HEK293T (cell line): ENCODE measurements at regions not wholly inside any gene's neighbourhood (a gene's known extent, or its start where the extent isn't known, plus 50 kb on each side); places are given as distances from the start of the nearest gene placed in this dataset.

Experiments
- CTCF ChIA-PET: fragments of 350-600 bp; formaldehyde crosslinking; extraction: SDS; loops from one replicate; lab custom pipeline; 2021; ENCODE audit warnings: antibody characterized with exemption, inconsistent platforms; lab: Yijun Ruan, JAX
- POLR2A ChIA-PET: fragments of 350-600 bp; formaldehyde crosslinking; extraction: SDS; loops from one replicate; lab custom pipeline; 2020; ENCODE audit warnings: antibody characterized with exemption, inconsistent platforms; lab: Yijun Ruan, JAX
- DNase-seq: peaks from one replicate; pipeline ENCODE4 v3.0.0; 2012; ENCODE audit warnings: mixed read lengths; ENCODE audit errors: extremely low spot score
- ARNT ChIP-seq: fragments of 450-650 bp; IDR thresholded peaks from 2 replicates; pipeline ENCODE4 v1.6.1; 2017; ENCODE audit warnings: mild to moderate bottlenecking
- BHLHE40 ChIP-seq: fragments of 450-650 bp; IDR thresholded peaks from 2 replicates; pipeline ENCODE4 v1.6.1; 2016; ENCODE audit warnings: mild to moderate bottlenecking, moderate library complexity, borderline replicate concordance
- CTBP1 ChIP-seq: fragments of 450-650 bp; IDR thresholded peaks from 2 replicates; pipeline ENCODE4 v1.6.1; 2016; ENCODE audit warnings: borderline replicate concordance
- ELF4 ChIP-seq: fragments of 450-650 bp; IDR thresholded peaks from 2 replicates; pipeline ENCODE4 v1.6.1; 2017; ENCODE audit warnings: antibody characterized with exemption
- FOXA1 ChIP-seq: fragments of 450-650 bp; IDR thresholded peaks from 2 replicates; pipeline ENCODE4 v1.6.1; 2016; ENCODE audit warnings: mild to moderate bottlenecking
- FOXK2 ChIP-seq: fragments of 450-650 bp; IDR thresholded peaks from 2 replicates; pipeline ENCODE4 v1.6.1; 2016; ENCODE audit warnings: mild to moderate bottlenecking
- FOXM1 ChIP-seq: fragments of 450-650 bp; IDR thresholded peaks from 2 replicates; pipeline ENCODE4 v1.6.1; 2017; ENCODE audit warnings: mild to moderate bottlenecking, borderline replicate concordance
- HDGF ChIP-seq: fragments of 450-650 bp; IDR thresholded peaks from 2 replicates; pipeline ENCODE4 v1.6.1; 2017; ENCODE audit warnings: antibody characterized with exemption, borderline replicate concordance
- L3MBTL2 ChIP-seq: fragments of 450-650 bp; conservative IDR thresholded peaks from 2 replicates; pipeline ENCODE4 v1.6.1; 2016; ENCODE audit warnings: mild to moderate bottlenecking
- LEF1 ChIP-seq: fragments of 450-650 bp; IDR thresholded peaks from 2 replicates; pipeline ENCODE4 v1.6.1; 2017; ENCODE audit warnings: mild to moderate bottlenecking, borderline replicate concordance
- NFRKB ChIP-seq: fragments of 450-650 bp; IDR thresholded peaks from 2 replicates; pipeline ENCODE4 v1.6.1; 2016; ENCODE audit warnings: mild to moderate bottlenecking, moderate library complexity
- PKNOX1 ChIP-seq: fragments of 450-650 bp; IDR thresholded peaks from 2 replicates; pipeline ENCODE4 v1.6.1; 2016
- SP1 ChIP-seq: fragments of 450-650 bp; IDR thresholded peaks from 2 replicates; pipeline ENCODE4 v1.6.1; 2017
- SUZ12 ChIP-seq: fragments of 450-650 bp; IDR thresholded peaks from 2 replicates; pipeline ENCODE4 v1.6.1; 2016; ENCODE audit warnings: mild to moderate bottlenecking
- TARDBP ChIP-seq: fragments of 450-650 bp; IDR thresholded peaks from 2 replicates; pipeline ENCODE4 v1.6.1; 2016
- ZNF384 ChIP-seq: fragments of 450-650 bp; IDR thresholded peaks from 2 replicates; pipeline ENCODE4 v1.6.1; 2016

- ChIA-PET POLR2A (no interaction called here), CTCF (no interaction called here)
- no peak for TF ChIP-seq LEF1
- TF ChIP-seq HDGF: no peak
- TF ChIP-seq PKNOX1: no peak
- no peak for TF ChIP-seq FOXK2
- no peak for TF ChIP-seq SUZ12
- TF ChIP-seq SP1: no peak
- no peak for TF ChIP-seq ARNT
- no peak for DNase-seq
Measured at GRCh38 chr4:136554033-136554432, 978.3 kb downstream of the PCDH18 start.

- ChIA-PET CTCF (no interaction called here), POLR2A (no interaction called here)
- DNase-seq: no peak
- no peak for TF ChIP-seq SP1
- no peak for TF ChIP-seq ELF4
- TF ChIP-seq TARDBP: no peak
- no peak for TF ChIP-seq CTBP1
- no peak for TF ChIP-seq HDGF
- TF ChIP-seq ZNF384: no peak
- TF ChIP-seq ARNT: no peak
Measured at GRCh38 chr4:136551753-136552152, 980.5 kb downstream of the PCDH18 start.

GRCh38 chr4:136540747-136541146 is 991.5 kb downstream of the PCDH18 start:
- TF ChIP-seq CTBP1 (no peak), NFRKB (no peak)
- ChIA-PET CTCF (interaction anchor here (0.7 kb wide), 1 partner anchor 139 kb away, joined by 3 read pairs; no protein-coding TSS in a partner anchor), POLR2A (no interaction called here)
- no peak for DNase-seq

GRCh38 chr4:136528131-136528530 is 1004.2 kb downstream of the PCDH18 start:
- ChIA-PET POLR2A (no interaction called here), CTCF (no interaction called here)
- no peak for DNase-seq
- TF ChIP-seq SP1 (no peak), FOXA1 (no peak), TARDBP (no peak), CTBP1 (no peak), ARNT (no peak), LEF1 (no peak), FOXK2 (no peak), L3MBTL2 (no peak), PKNOX1 (no peak)

- TF ChIP-seq SP1 (no peak), FOXK2 (no peak), HDGF (no peak), ARNT (no peak), ELF4 (no peak), L3MBTL2 (no peak), LEF1 (no peak), NFRKB (no peak), BHLHE40 (no peak), SUZ12 (no peak), FOXM1 (no peak), FOXA1 (no peak), ZNF384 (no peak), TARDBP (no peak), CTBP1 (no peak), PKNOX1 (no peak)
- no peak for DNase-seq
- ChIA-PET POLR2A (no interaction called here), CTCF (no interaction called here)
Measured at GRCh38 chr4:136526517-136526916, 1005.8 kb downstream of the PCDH18 start.

GRCh38 chr4:136524039-136524438 is 1008.3 kb downstream of the PCDH18 start:
- no peak for DNase-seq
- CTCF ChIA-PET: no interaction called here
- POLR2A ChIA-PET: no interaction called here
- no peak for TF ChIP-seq ZNF384
- TF ChIP-seq ELF4: no peak
- TF ChIP-seq FOXK2: no peak
- TF ChIP-seq FOXM1: no peak
- no peak for TF ChIP-seq TARDBP

- TF ChIP-seq TARDBP: no peak
- TF ChIP-seq SP1: no peak
- no peak for TF ChIP-seq ELF4
- TF ChIP-seq ZNF384: no peak
- TF ChIP-seq BHLHE40: no peak
- ChIA-PET CTCF (interaction anchor here (0.8 kb wide), 1 partner anchor 12 kb away, joined by 3 read pairs; no protein-coding TSS in a partner anchor), POLR2A (no interaction called here)
- DNase-seq: peak; percentile 14
Measured at GRCh38 chr4:136516371-136516770, 1015.9 kb downstream of the PCDH18 start.

- TF ChIP-seq ZNF384 (0 out of 2 replicates have a peak, but pooled peaks have one; percentile 12), LEF1 (no peak), SUZ12 (no peak)
- peak; percentile 12 for DNase-seq
- ChIA-PET CTCF (interaction anchor here (1.0 kb wide), 1 partner anchor 11 kb away, joined by 3 read pairs; no protein-coding TSS in a partner anchor), POLR2A (no interaction called here)
Measured at GRCh38 chr4:136505020-136505419, 1027.3 kb downstream of the PCDH18 start.
